Right forelimb (tissue), 1 donor: ENCODE measurements at regions not wholly inside any gene's neighbourhood (a gene's known extent, or its start where the extent isn't known, plus 50 kb on each side); places are given as distances from the start of the nearest gene placed in this dataset.

Source experiments
- DNase-seq: peaks from one replicate; pipeline ENCODE4 v3.0.0-alpha.2; 2018

GRCh38 chr2:204049635-204050034 lies 113.1 kb downstream of the ICOS start:
- no peak for DNase-seq

DNA sequence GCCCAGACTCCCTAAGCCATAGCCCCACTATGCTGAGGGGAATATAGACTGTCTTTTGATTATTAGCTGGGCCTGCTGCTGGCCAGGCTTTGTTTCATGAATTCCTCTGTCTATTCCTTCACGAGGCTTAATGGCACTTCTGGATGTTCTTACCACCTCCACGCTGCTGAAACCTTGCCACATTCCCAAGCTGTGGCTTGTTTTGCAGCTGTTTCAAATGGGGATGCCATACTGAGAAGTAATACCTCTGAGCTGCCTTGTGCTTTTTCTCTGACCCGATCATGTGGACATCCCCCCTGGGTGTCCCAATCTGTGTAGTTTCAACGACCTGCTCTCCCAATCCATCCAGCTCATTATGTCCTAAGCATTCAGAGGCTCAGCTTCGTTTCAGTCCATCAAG lies 114.1 kb downstream of the ICOS start:
- DNase-seq: no peak

DNA sequence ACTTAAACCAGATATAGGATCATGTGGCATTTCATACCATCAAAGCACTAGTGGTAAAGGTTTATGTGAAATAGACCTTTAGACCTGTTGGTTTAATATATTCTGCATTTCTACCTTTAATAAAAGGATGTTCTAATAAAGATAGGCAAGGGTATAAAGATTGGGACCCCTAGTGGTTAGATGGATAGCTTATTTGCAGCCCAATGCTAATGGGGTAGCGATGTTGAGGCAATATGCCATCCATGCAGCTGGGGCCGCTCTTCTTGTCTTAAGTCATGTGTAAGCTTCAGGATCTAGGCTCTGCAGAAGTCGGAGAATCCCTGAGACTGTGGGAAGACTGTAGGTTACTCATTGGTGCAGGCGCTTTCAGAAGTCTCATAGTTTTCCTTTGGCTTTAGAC lies 114.9 kb downstream of the ICOS start:
- DNase-seq: no peak

- DNase-seq: no peak
Measured at GRCh38 chr2:204051984-204052556, 115.5 kb downstream of the ICOS start.

- no peak for DNase-seq
Measured at GRCh38 chr2:204059016-204059415, 122.5 kb downstream of the ICOS start.

GRCh38 chr2:204060841-204061240 lies 124.3 kb downstream of the ICOS start:
- DNase-seq: no peak

- DNase-seq: no peak
Measured at GRCh38 chr2:204061241-204061640, 124.7 kb downstream of the ICOS start.

DNA sequence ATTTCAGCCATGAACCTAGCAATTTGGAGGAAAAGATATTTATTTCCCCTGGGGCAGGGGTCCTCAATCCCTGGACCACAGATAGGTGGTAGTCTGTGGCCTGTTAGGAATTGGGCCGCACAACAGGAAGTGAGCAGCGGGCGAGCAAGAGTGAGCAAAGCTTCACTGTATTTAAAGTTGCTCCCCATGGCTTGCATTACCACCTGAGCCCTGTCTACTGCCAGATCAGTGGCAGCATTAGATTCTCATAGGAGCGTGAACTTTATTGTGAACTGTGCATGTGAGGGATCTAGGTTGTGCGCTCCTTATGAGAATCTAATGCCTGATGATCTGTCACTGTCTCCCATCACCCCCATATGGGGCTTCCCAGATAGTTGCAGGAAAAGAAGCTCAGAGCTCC lies 127.6 kb downstream of the ICOS start:
- no peak for DNase-seq

DNA sequence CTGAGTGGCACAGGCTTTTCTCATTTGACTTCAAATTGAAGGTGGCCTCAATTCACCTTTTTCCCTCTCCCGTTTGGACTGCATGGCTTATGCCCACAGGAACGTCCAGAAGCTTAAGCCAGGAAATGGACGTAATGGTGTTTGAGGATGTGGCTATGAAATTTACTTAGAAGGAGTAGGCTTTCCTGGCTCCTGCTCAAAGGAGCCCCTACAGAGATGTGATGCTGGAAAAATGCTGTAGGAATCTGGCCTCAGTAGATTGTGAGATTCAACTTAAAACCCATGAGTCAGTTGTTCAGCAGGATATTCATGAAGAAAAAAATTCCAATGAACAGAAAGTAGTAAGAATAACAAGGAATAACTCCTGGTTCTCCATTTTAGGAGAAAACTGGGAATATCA lies 129.0 kb downstream of the ICOS start:
- no peak for DNase-seq

DNA sequence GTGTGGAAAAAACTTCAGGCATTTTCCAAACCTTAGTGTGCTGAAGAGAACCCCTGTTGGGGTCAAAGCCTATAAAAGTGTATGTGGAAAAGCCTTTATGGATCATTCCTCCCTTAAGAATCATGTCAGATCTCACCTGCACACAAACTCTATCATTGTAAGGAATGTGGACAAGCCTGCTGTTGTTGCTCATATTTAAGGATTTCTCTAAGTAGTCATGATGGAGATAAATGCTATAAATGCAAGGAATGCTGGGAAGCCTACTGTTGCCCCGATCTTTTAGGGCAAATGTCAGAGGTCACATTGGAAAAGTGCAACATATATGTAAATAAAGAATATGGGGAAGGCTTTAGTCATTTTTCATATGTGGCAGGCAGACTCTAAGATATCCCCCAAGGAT lies 129.5 kb downstream of the ICOS start:
- no peak for DNase-seq

DNA sequence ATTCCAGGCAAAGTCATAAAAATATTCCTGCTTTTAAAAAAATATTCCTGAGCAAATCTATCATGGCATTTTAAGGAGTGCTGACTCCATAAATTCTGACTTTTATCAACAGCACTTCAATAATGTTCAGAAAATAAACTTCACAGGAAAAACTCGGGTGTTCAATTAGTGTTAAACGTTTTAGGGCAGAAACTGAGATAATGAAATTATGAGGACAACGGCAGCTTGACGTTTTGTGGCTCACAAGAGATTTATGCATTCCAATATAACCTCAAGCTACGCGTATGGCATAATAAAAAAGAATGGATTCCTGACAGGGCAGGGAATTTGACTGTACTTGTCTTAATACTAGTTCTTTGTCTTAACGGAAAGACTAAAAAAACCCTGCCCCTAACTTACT lies 133.2 kb downstream of the ICOS start:
- no peak for DNase-seq

DNA sequence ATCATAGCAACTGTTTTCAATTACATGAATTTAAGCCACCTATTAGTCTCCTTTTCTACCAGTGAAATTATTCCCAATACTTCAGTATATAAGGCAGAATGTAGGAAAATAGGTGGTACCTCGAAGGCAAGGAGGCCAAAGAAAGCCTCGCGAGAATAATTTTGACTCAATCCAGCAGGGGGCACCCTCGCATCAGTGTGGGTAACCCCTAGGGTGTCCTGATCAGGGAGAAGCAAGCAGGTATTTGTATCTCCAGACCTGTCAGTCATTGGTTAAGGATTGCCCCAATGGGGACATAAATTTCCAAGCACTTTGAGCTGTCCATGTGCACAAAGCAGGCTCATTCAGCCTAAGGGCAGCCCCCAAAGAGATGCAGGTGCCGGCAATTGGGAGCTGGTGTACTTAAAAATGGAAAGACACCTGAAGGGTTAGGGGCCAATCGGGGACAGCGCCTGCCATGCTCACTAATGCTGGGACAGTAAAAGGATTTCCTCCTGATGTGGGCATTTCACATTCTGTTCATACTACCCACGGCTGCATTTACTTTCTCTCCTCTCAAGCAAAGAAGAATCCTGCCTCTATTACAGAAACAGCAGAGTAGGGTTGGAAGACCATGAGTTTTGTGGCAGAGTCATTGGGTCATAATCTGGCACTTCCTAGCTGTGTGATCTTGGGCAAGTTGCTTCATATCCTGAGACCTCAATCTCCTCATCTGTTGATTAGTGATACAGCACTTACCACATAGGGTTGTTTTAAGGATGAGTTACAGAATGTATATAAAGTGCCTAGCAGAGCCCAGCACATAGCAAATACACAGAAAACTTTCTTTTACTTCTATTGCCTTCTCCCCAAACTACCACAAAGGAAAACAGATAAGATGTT lies 136.1 kb downstream of the ICOS start:
- DNase-seq: no peak

DNA sequence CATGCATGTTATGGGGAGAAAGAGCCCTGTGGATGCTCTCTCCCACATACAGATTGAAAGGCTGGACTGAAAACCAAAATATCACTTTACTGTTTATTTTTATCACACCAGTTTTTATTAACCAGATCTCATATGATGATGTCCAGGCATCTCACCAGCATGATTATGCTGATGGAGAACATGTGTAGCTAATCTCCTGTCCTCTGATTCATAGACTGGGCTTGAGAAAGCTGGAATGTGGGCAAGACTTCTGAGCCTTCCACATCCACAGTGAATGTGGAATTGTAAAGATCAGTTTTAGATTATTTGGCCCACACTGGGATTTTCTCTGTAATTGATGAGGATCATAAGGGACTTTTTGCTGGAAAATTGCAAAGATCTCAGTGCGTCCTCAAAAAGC lies 137.9 kb downstream of the ICOS start:
- DNase-seq: no peak

DNA sequence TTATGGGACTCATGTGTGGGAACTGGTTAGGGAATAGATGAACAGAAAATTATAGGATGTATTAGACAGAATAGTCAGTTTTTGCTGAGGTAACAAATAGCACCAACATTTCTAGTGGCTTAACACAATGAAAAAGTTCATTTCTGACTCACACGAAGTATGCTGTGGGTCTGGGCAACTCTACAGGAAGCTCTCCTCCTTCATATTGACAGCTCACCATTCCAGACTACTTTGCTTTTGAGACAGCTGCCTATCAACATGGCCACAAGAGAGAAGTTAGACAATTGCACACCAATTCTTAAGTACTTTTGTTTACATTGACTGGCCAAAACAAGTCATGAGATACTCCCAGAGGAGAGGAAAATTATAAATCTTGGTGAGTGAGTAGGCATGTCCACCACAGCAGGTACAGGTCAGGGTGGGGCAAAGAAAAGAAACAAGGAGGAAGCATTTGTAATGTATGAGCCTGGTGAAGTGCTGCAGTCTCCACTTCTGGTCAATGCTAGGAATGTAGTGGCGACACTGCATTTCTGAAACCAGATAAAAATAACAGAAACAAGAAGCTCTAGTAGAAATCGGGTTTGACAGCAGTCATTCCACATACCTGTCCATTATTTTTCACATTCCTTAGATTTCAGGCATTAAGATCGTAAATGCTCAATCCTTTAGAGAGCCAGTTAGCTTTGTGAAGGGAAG lies 141.6 kb downstream of the ICOS start:
- no peak for DNase-seq

DNA sequence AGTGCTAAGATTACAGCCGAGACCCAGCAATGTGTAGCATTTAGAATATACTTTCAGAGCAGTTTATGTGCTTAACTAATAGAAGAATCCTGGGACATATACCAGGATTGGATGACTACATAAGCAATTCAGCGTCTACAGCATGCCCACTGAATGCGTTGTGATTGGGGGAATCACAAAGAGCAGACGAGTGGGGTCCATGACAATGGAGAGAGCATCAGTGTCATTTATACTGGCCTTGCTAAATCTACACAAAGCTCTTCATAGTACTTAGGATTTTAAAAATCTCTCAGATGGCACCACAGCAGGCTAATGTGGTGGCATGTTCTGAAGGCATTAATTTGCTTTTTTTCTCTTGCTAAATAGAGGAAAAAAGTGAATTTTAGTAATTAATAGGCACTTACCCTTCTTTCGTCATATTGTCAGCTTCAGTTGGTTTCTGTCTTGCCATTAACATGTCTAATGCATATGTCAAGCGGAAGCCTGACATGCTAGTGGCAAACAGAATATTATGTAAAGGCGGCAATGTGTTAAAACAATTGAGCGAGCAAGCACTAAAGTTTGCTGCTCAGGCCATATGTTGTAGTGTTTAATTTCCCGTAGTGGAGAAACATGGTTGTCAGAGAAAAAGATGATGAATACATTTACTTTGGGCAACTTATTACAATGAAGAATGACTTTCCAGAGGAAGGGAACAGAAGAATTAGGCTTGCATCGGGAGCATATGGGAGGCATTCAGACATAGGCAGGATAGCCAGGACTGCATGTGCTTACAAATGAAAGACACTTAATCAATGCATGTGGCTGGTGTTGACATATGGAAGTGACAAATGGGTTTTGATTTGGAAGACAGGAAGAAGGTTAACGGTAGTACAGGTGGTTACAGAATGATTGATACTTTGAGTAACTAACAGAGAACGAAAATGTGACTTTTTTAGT lies 145.2 kb downstream of the ICOS start:
- no peak for DNase-seq

DNA sequence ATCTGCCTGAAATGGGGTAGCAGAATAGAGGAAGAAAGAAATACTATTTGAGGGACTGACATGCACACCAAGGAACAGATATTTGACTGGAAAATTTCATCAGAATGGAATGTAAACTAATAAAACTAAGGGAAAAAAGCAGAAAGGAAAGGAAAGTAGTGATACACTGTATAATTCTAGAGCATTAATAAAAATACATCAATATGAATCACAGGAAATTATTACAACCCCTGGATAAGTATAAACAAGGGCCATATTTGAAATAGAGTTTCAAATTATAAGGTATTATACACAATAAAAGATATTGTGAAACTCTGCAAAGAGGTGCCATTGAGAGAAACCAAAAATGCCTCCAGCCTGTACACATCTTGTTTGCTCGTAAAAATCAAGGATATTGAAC lies 149.6 kb downstream of the ICOS start:
- DNase-seq: no peak

DNA sequence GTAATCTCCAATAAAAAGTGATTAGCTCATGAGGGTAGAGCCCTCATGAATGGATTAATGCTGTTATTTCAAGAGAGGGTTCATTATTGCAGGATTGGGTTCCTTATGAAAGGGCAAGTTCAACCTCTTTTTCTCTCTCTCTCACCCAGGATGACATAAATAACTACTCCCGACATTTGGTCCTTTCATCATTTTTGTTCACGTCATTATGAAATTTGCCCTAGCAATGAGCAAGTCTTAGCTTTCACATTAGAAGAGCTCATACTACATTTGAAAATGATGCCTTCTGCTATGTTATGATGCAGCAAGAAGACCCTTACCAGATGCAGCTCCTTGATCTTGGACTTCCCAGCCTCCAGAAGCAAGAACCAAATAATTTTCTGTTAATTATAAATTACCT lies 152.5 kb downstream of the ICOS start:
- no peak for DNase-seq

DNA sequence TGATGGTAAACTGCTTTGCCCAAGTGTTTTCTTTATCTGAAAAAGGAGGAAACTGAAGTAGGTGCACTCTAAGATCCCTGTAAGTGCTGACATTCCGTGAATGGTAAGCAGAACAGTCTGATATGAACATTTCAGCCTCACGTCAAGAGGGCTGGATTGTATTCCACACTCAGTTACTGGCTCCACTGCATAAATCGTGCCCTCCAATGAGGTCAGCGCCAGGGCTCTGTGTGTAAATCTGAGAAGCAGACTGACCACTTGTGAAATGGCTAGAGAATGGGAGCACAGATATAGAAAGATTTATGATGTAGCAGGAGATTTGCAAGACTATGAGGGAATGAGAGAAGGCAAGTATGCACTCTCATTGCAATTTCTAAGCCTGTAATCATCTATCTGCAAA lies 153.0 kb downstream of the ICOS start:
- DNase-seq: no peak

DNA sequence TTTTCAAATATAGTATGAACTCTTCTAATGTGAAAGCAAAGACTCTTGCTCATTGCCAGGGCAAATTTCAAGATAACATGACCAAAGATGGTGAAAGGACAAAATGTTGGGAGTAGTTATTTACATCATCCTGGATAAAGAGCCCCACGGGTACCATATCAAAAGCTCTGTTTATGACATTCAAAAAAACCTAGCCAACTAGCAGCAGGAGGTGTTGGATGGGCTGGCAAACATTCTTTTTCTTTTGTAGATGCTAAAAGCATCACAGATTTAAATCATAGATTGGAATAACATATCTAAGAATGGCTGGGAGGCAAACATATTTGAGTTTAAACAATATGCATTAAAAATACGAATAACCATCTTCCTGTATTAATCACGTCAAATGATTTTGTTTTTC lies 153.5 kb downstream of the ICOS start:
- DNase-seq: no peak

GRCh38 chr2:204104811-204105210 lies 168.2 kb downstream of the ICOS start:
- DNase-seq: no peak

- DNase-seq: peak; percentile 72
Measured at GRCh38 chr2:204108330-204108751, 171.8 kb downstream of the ICOS start.

GRCh38 chr2:204108781-204109295 lies 172.3 kb downstream of the ICOS start:
- DNase-seq: no peak

DNA sequence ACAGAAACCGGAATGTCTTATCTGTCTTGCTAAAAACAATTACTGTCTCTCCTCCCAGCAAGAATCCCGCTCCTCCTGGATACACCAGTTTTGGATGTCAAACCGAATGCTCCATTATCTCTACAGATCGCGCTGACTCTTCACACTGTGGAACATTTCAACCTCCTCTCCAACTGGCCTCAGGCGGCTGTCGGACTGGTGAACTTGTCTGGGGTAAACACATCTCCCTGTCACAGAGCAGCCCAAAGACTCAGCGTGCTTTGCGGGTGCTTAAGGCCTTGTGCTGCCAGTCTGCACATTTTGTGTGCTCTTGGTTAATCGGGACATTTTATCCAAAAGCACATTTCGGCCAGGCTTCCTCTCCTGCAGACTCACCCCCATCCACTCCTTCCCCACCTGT lies 173.1 kb downstream of the ICOS start:
- DNase-seq: no peak
